ENCODE measurements at regions not wholly inside any gene's neighbourhood (a gene's known extent, or its start where the extent isn't known, plus 50 kb on each side); places are given as distances from the start of the nearest gene placed in this dataset.

GRCh38 chr6:153357391-153357790, 226.3 kb upstream of the RGS17 start:
- 0 out of 2 replicates have a peak, but pooled peaks have one; percentile 21 for TF ChIP-seq POLR2AphosphoS5 (IDR thresholded peaks at IDR 0.05; ENCODE audit: borderline replicate concordance, low read depth, low read length)
- TF ChIP-seq EZH2 (IDR thresholded peaks at IDR 0.05) = no peak
- TF ChIP-seq FOXP2 (optimal IDR thresholded peaks at IDR 0.05; ENCODE audit: control extremely low read depth, extremely low read length, insufficient read depth) = no peak

Measured in SK-N-MC (cell line).